Activated CD8-positive, alpha-beta memory T cell treated with anti-CD3 and anti-CD28 coated beads, Interleukin-2, amount 50 U/mL, for 1 hour (primary cell): ENCODE measurements at regions not wholly inside any gene's neighbourhood (a gene's known extent, or its start where the extent isn't known, plus 50 kb on each side); places are given as distances from the start of the nearest gene placed in this dataset.

Experiments
- DNase-seq: peaks from one replicate; pipeline ENCODE4 v3.0.0-alpha.2; 2020; ENCODE audit errors: extremely low read depth

DNA sequence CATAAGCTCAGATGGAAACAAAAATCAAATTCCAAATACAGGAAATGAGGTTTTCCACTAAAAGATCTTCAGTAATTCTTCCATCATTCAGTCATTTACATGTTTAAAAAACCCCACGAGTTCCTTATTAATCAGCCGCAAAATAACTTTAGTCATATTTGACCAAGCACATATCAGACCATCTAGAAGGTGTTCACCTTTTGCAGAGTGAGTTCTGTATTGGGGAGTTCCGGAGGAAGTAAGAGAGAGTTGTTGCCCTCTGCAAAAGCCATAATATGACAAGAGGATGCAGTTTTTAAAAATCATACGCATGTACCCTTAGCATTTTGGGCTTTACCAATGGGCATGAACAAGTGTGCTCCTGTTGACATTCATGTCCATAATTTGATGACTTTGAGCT, 61.6 kb downstream of the CCR1 start:
- DNase-seq, result no peak

- no peak for DNase-seq
These were observed 62.1 kb downstream of the CCR1 start for GRCh38 chr3:46146021-46146420.

- DNase-seq, result no peak
These were observed 63.0 kb downstream of the CCR1 start for GRCh38 chr3:46145147-46145546.

DNA sequence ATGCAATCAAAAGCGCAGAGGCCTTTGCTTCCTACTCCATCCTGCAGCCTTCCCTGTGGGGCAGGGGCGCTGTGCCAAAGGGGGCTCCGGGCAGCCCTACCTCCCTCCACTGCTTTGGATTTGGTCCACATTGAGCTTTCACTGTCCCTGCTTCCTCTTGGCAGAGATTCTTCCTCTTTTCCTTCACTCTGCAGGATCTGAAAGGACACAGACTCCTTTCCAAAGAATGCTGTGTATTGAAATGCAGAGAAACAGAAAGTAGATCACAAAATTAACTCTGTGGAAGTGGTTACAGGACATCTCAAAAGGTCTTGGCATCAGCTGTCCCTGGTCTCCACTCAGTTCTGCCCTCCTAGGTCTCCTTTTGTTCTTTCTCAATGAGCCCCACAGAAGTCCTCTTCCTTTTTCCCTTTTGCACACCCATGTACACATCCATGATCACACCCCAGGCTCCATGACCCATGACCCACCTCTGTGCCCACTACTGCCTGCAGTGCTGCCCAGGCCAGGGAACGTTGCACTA, 64.1 kb downstream of the CCR1 start:
- DNase-seq, result no peak

DNA sequence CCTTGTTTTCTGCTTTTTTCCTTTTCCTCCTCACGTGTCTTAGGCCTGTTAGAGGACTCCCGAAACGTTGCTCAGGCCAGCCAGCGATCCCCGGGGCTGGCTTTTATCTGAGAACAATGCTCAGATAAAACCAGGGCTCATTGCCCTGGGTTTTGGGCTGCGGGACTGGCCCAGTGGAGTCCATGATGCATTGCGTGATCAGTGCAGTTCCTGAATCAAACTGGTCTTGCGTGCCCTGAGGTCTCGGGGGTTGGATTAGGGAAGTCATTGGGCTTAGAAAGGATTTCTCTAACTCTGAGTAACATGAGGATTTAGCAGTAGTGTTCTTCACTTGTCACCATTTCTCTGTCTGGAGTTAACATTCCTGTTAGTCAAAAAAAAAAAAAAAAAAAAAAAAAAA, 66.3 kb downstream of the CCR1 start:
- no peak for DNase-seq

GRCh38 chr3:46138581-46138980, 69.5 kb downstream of the CCR1 start:
- DNase-seq, result no peak

- no peak for DNase-seq
These were observed 72.6 kb downstream of the CCR1 start for GRCh38 chr3:46135475-46135874.

GRCh38 chr3:46133285-46133684, 74.8 kb downstream of the CCR1 start:
- no peak for DNase-seq

DNA sequence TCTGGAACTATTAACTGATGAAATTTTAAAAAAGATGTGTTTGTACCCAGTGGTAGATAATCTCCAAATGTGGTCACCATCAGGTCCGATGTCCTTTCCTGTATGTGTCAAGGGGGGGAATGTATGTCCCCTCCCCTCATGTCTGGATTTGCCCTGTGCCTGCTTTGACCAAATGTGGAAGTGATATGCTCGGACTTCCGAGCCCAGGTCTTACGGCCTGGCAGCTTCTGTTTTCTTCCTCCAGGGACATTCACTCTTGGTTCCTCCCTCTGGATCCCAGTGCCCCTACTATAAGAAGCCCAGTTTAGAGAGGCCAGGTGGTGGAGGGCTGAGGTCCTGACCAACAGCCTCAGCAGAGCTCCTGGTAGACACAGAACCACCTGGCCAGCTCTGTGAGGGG, 75.5 kb downstream of the CCR1 start:
- no peak for DNase-seq

- DNase-seq, result no peak
These were observed 76.1 kb downstream of the CCR1 start for GRCh38 chr3:46131884-46132450.

DNA sequence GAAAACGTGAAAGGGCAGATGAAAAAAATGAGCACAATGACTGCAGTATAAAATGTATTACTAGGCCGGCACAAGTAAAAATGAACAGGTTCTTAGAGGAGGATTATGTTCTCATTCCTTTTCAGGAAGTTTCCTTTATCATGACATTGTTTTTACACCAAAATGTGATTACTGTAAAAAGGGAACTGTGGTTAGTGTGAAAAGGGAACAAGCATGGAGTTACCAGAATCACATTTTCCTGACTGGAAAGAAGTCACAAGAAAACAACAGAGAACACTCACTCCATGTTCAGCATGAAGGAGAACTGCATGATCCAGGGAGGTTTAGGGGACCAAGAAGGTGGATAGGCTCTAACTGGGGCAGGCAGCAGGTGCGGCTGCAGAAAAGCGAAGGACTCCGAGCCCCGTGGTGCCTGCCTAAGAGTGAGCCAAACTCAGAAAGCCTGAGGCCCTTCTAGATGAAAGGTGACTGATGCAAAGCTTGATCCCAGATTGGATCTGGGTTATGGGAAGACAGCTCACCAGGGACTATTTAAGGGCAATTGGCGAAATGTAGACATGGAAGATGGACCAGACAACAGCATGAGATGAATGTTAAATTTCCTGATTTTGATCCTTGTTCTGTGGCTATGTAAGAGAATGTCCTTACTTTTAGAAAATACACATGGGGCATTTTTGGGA, 77.3 kb downstream of the CCR1 start:
- no peak for DNase-seq

GRCh38 chr3:46129588-46130272, 78.4 kb downstream of the CCR1 start:
- no peak for DNase-seq

DNA sequence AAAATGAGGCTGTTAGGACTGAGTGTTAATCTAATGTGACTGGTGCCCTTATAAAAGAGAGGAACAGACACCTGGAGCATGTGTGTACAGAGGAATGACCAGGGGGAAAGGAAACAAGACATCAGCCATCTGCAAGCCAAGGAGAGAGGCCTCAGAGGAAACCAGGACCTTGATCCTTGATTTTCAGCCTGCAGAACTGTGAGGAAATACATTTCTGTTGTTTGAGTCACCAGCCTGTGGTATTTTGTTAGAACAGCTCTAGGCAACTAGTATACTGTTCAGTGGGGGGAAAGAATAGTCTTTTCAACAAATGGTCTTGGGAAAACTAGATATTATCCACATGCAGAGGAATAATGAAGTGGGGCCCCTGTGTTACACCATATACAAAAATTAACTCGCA, 80.6 kb downstream of the CCR1 start:
- no peak for DNase-seq

- DNase-seq, result no peak
These were observed 83.6 kb downstream of the CCR1 start for GRCh38 chr3:46124216-46125177.

DNA sequence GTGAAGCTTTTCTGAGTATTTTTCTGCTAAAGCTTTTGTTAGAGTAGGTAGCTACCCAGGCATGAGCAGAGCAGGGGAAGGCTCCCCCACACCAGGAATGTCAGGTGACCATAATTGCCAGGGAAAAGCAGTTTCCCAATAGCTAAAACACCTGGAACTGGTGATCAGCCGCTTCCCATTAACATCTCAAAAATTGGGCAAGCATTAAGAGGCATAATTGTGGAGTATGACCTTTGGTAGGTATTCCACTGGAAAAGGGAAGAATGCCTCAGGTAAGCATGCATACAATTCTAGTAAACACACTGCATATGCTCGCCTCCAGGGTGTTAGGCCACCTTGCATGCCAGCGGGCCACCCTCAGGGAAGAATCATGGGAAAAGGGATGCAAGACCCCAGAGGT, 84.5 kb downstream of the CCR1 start:
- no peak for DNase-seq

- DNase-seq, result no peak
These were observed 86.0 kb downstream of the CCR1 start for GRCh38 chr3:46122091-46122490.

GRCh38 chr3:46120983-46121382, 87.1 kb downstream of the CCR1 start:
- DNase-seq, result no peak

- no peak for DNase-seq
These were observed 88.2 kb downstream of the CCR1 start for GRCh38 chr3:46119709-46120498.

- DNase-seq, result no peak
These were observed 88.9 kb downstream of the CCR1 start for GRCh38 chr3:46119253-46119652.

DNA sequence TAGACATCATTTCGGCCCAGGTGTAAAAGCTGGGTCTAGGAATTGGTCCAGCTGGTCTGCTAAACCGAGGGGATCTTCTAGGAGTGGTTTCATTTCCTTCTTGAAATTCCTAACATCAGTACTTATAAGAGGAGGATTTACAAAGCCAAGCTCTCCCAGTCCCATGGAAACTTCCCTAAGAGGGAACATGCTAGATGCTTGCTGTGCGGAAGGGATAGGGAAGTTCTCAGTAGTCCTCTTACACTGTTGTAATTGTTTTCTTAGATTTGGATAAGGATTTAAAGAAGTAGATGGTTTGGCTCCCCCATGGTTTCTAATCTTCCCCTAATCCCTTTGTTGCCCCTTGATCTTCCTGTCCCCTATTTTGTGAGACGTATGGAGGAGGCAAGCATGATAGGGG, 89.7 kb upstream of the XCR1 start:
- DNase-seq, result no peak

DNA sequence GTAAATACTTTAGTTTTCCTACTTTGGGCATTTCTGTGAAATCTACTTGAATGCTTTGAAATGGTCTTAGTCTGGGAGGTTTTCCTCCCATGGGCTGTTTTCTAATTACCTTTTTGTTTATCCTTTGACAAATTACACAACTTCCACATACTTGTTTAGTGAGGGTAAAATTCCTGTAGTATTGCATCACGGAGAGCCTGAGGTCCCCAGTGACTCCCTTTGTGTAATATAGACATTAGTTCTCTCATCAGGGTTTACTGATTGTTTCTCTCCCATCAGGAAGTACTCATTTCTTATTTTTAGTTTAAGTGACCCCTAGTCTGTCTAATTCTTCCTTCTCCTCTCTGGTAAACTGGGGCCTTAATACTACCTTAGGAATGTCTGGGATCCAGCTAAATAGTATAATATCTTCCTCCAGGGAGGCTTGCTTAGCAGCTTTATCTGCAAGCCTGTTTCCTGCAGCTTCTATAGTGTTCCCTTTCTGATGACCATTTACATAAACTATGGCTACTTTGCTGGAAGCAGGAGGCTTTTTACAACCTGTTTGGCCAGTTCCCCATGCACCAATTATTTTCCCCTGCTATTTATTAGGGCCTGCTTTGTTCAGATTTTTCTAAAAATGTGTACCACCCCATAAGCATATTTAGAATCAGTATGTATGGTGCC, 87.2 kb upstream of the XCR1 start:
- no peak for DNase-seq
